WI38 (cell line): ENCODE measurements at regions not wholly inside any gene's neighbourhood (a gene's known extent, or its start where the extent isn't known, plus 50 kb on each side); places are given as distances from the start of the nearest gene placed in this dataset.
A peak's percentile ranks its signal among the peaks of the same experiment; 100 is the strongest.
"Not testable (repeated sequence)": the region's sequence is repeated elsewhere in the genome, so short reads cannot be mapped to it uniquely, and the experiment has no call there.

Source experiments
- H3K4me3 ChIP-seq: 2 replicates; pipeline ENCODE4 v1.5.1; 2011; ENCODE audit warnings: low read depth, mild to moderate bottlenecking, control low read depth, low read length
- TF ChIP-seq, protein P1 (sequence below): IDR thresholded peaks from 2 replicates; pipeline ENCODE4 v1.5.1; 2012; ENCODE audit warnings: low read depth, mild to moderate bottlenecking, control low read depth, low read length

DNA sequence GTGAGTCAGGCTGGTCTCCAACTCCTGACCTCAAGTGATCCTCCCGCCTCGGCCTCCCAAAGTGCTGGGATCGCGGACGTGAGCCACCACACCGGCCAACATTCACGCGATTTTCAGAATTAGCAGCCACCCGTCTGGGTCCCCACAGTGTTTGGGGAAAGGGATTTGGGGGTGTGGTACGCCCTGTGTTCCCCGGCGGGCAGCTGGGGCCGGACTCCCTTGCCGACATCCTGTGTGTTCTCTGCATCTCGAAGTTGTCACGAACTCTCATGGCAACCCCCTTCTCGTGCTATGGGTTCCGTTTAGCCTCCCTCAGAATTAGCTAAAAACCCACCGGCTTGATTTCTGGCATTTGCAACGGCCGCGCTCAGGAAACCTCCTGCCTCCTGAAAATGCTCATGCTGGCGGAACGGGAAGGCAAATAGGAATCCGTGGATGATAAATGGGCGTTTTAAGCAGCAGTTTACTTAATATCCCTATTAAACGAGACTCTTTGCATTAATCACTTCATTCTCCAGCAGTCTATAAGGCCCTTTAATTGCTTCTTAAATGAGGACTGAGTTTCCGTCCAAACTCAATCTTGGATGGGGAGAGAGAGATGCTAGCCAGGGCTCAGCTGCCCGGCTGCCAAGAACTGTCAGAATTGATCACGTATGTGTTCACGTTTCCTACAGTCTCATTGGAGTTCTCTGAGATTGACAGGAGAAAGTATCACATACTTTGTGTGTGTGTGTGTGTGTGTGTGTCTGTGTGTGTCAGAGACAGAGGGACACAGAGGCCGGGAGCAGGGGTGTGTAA lies 78.9 kb upstream of the PPP2R3B start:
- TF ChIP-seq, protein P1, sequence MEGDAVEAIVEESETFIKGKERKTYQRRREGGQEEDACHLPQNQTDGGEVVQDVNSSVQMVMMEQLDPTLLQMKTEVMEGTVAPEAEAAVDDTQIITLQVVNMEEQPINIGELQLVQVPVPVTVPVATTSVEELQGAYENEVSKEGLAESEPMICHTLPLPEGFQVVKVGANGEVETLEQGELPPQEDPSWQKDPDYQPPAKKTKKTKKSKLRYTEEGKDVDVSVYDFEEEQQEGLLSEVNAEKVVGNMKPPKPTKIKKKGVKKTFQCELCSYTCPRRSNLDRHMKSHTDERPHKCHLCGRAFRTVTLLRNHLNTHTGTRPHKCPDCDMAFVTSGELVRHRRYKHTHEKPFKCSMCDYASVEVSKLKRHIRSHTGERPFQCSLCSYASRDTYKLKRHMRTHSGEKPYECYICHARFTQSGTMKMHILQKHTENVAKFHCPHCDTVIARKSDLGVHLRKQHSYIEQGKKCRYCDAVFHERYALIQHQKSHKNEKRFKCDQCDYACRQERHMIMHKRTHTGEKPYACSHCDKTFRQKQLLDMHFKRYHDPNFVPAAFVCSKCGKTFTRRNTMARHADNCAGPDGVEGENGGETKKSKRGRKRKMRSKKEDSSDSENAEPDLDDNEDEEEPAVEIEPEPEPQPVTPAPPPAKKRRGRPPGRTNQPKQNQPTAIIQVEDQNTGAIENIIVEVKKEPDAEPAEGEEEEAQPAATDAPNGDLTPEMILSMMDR: no peak
- H3K4me3 ChIP-seq: no peak overlapping the region

DNA sequence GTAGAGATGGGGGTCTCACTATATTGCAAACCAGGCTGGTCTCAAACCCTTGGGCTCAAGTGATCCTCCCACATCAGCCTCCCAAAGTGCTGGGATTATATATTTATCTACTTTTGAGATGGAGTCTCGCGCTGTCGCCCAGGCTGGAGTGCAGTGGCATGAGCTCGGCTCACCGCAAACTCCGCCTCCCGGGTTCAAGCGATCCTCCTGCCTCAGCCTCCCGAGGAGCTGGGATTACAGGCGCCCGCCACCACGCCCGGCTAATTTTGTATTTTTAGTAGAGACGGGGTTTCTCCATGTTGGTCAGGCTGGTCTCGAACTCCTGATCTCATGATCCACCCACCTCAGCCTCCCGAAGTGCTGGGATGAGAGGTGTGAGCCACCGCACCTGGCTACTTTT lies 80.1 kb upstream of the PPP2R3B start:
- H3K4me3 ChIP-seq: not testable (repeated sequence)

- not testable (repeated sequence) for H3K4me3 ChIP-seq
Observed at GRCh38 chrX:467686-468085, 81.0 kb upstream of the PPP2R3B start.

GRCh38 chrX:468979-469378 lies 82.3 kb upstream of the PPP2R3B start:
- H3K4me3 ChIP-seq: no peak overlapping the region
- TF ChIP-seq, protein P1: no peak

DNA sequence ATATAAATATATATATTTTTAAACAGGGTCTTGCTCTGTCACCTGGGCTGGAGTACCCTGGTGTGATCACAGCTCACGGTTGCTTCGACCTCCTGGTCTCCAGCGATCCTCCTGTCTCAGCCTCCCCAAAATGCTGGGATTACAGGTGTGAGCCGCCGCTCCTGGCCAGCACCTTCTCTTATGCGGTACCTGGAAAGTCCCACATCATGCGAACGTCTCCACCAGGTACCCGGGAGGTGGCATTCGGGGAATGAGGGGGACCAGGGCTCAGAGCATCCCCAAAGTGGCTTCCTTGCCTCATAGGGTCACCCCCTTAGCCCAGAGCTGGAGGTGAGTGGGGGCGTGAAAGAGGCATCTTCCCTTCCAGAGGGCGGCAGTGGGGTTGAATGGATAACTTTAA lies 84.0 kb upstream of the PPP2R3B start:
- TF ChIP-seq, protein P1: no peak
- H3K4me3 ChIP-seq: no peak overlapping the region; the same call in 1 of the 2 replicates

DNA sequence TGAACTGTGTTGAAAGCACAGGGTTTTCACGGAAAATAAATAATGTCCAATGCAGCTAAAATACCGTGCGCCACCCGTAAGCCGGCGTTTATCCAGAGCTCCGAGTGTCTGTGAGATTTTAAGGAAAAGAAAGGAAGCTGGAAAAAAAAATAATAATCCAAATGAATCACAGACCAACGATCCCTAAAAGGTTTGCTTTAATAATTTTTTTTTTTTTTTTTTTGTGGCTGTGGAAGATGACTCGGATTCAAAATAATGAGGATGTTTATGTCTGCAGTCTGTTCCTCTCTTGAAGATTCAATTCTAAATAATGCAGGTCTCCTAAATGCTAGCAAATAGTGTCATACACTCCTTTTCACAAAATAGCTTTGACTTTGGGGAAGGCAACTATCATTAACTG lies 84.6 kb upstream of the PPP2R3B start:
- TF ChIP-seq, protein P1: no peak
- H3K4me3 ChIP-seq: peak overlapping the region; percentile 38

- not testable (repeated sequence) for H3K4me3 ChIP-seq
Observed at GRCh38 chrX:472275-472674, 85.6 kb upstream of the PPP2R3B start.

DNA sequence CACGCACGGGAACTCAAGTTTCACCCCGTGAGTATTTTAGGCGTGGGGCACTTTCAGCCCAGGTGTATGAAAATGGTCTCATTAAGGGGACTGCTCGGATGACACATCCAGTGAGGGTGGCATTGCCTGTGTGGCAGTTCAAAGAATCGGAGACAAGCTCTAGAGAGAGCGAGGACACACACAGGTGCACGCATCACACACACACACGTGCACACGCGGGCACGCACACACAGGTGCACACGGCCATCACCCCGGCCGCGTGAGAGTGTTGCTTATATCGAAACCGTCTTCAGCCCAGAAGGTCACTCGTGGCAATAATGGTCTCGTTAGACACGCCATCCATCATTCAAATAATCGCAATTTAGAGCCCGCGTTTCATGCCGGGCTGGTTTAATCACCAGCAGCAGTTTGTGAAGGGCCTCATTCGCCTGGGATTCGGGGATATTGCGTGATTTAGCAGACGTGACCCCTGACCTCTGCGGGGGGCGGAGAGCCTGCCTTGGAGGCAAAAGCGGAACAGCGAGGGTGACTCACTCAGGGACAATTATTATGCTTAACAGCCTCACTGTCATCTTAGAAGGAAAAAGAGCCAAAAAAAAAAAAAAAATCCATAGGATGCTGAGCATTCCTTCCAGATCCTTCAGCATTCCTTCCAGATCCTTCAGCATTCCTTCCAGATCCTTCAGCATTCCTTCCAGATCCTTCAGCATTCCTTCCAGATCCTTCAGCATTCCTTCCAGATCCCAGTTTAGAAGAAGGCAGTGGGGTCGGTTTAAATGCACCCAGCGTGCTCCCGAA lies 89.4 kb upstream of the PPP2R3B start:
- no peak overlapping the region for H3K4me3 ChIP-seq
- TF ChIP-seq, protein P1: no peak

- H3K4me3 ChIP-seq: no peak overlapping the region
- TF ChIP-seq, protein P1: no peak
Observed at GRCh38 chrX:476724-477075, 90.0 kb upstream of the PPP2R3B start.
